ENCODE measurements at regions not wholly inside any gene's neighbourhood (a gene's known extent, or its start where the extent isn't known, plus 50 kb on each side); places are given as distances from the start of the nearest gene placed in this dataset.
"Not testable (repeated sequence)": the region's sequence is repeated elsewhere in the genome, so short reads cannot be mapped to it uniquely, and the experiment has no call there.

DNA sequence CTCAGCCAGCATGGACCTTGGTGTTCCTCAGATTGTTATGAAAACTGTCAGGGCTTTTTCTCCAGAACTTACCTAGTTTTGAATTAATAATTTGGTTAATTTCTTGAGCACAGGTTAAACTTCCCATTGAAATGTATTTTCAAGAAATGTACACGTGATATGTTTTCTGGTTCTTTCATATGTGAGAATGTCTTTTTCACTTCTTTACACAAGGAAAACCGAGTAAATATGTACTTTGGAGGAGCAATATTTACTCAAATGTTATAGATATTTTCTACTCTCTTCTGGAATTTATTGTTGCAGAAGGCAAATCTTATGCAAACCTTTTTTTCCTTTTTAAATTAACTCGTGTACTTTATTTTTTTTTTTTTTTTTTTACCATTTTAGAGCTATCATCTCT is 134.3 kb downstream of the AHR start:
- no peak overlapping the region for H3K27ac ChIP-seq
- H3K36me3 ChIP-seq (replicated peaks) = no peaks in the 10 kb centered on the region
- in situ Hi-C loops (cut with HindIII; ENCODE audit: low pct_ligation_motif_present, low sequenced_read_pairs) = no loop called here
- TF ChIP-seq, protein P1, sequence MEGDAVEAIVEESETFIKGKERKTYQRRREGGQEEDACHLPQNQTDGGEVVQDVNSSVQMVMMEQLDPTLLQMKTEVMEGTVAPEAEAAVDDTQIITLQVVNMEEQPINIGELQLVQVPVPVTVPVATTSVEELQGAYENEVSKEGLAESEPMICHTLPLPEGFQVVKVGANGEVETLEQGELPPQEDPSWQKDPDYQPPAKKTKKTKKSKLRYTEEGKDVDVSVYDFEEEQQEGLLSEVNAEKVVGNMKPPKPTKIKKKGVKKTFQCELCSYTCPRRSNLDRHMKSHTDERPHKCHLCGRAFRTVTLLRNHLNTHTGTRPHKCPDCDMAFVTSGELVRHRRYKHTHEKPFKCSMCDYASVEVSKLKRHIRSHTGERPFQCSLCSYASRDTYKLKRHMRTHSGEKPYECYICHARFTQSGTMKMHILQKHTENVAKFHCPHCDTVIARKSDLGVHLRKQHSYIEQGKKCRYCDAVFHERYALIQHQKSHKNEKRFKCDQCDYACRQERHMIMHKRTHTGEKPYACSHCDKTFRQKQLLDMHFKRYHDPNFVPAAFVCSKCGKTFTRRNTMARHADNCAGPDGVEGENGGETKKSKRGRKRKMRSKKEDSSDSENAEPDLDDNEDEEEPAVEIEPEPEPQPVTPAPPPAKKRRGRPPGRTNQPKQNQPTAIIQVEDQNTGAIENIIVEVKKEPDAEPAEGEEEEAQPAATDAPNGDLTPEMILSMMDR (IDR thresholded peaks at IDR 0.05; ENCODE audit: low read depth, low read length, missing control alignments) = no peak
- H3K4me3 ChIP-seq (ENCODE audit: low read depth, low read length) = no peak overlapping the region
- DNase-seq = no peak
- H3K27me3 ChIP-seq (replicated peaks) = no peaks in the 10 kb centered on the region

DNA sequence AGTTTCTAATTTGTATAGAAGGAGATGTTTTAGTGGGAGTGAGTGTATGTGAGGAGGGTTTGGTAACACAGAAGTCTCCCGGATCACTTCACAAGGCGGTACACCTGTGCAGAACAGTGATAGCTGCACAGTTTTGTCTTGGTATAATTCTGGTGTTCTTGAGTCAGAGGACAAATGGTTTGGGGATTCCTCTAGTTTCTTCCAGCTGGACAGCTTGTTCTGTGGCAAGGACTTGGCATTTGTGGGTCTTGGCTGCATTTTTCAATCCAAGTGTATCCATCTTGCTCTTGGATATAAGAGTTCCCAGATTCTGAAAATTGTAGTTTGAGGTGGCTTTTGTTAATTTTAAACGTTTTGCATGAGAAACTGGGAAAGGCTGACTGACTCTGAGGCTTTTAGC is 135.7 kb downstream of the AHR start:
- in situ Hi-C loops (cut with HindIII; ENCODE audit: low pct_ligation_motif_present, low sequenced_read_pairs) = no loop called here
- TF ChIP-seq, protein P1 (IDR thresholded peaks at IDR 0.05; ENCODE audit: low read depth, low read length, missing control alignments) = no peak
- Histone ChIP-seq H3K27me3 (replicated peaks) (no peaks in the 10 kb centered on the region), H3K36me3 (replicated peaks) (no peaks in the 10 kb centered on the region), H3K4me3 (ENCODE audit: low read depth, low read length) (no peak overlapping the region), H3K27ac (no peak overlapping the region)
- no peak for DNase-seq

GRCh38 chr7:17434841-17435692 is 136.6 kb downstream of the AHR start:
- TF ChIP-seq, protein P1 (IDR thresholded peaks at IDR 0.05; ENCODE audit: low read depth, low read length, missing control alignments) = no peak
- Histone ChIP-seq H3K4me3 (ENCODE audit: low read depth, low read length) (no peak overlapping the region), H3K27ac (no peak overlapping the region), H3K36me3 (replicated peaks) (no peaks in the 10 kb centered on the region), H3K27me3 (replicated peaks) (no peaks in the 10 kb centered on the region)
- DNase-seq = no peak
- in situ Hi-C loops (cut with HindIII; ENCODE audit: low pct_ligation_motif_present, low sequenced_read_pairs) = no loop called here

DNA sequence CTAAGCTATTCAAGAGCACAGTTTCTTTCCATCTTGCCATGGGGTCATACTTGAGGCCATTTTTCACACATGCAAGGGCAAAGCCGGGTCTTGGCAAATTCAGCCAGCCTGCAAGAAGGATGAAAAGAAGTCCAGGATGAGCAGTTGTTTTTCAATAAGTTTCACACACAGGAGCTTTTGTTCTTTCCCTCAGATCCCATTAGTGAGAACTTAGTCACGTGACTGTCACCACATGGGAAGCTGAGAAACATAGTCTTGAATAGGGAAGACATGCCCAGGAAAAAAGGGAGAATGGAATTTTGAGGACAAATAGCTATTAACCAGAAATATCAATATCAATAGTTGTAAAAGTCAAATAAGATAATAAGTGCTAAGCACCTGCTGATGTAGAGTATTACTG is 137.7 kb downstream of the AHR start:
- in situ Hi-C loops (cut with HindIII; ENCODE audit: low pct_ligation_motif_present, low sequenced_read_pairs) = no loop called here
- H3K27ac ChIP-seq = no peak overlapping the region
- TF ChIP-seq, protein P1 (IDR thresholded peaks at IDR 0.05; ENCODE audit: low read depth, low read length, missing control alignments) = no peak

GRCh38 chr7:17437586-17437985 is 139.1 kb downstream of the AHR start:
- no peaks in the 10 kb centered on the region for H3K36me3 ChIP-seq (replicated peaks)
- in situ Hi-C loops (cut with HindIII; ENCODE audit: low pct_ligation_motif_present, low sequenced_read_pairs) = no loop called here
- no peak for DNase-seq
- no peak overlapping the region for H3K4me3 ChIP-seq (ENCODE audit: low read depth, low read length)
- no peak overlapping the region for H3K27ac ChIP-seq
- H3K27me3 ChIP-seq (replicated peaks) = no peaks in the 10 kb centered on the region
- TF ChIP-seq, protein P1 (IDR thresholded peaks at IDR 0.05; ENCODE audit: low read depth, low read length, missing control alignments) = no peak

More for the DNA sequence above, 137.7 kb downstream of the AHR start:
- H3K4me3 ChIP-seq (ENCODE audit: low read depth, low read length) = no peak overlapping the region
- no peaks in the 10 kb centered on the region for H3K36me3 ChIP-seq (replicated peaks)
- no peaks in the 10 kb centered on the region for H3K27me3 ChIP-seq (replicated peaks)
- no peak for DNase-seq

DNA sequence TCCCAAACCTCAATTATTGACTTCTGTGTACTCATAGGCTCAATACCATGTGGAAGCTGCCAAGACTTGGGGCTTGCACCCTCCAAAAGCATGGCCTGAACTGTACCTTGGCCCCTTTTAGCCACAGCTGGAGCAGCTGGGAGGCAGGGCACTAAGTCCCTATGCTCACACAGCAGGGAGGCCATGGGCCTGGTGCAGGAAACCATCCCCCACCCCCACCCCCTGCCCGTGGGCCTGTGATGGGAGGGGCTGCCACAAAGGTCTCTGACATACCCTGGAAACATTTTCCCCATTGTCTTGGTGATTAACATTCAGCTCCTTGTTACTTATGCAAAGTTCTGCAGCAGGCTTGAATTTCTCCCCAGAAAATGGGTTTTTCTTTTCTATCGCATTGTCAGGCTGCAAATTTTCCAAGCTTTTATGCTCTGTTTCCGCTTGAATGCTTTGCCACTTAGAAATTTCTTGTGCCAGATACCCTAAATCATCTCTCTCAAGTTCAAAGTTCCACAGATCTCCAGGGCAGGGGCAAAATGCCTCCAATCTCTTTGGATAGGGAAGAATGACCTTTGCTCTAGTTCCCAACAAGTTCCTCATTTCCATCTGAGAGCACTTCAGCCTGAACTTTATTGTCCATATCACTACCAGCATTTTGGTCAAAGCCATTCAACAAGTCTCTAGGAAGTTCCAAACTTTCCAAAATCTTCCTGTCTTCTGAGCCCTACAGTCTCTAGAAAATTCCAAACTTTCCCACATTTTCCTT is 141.8 kb downstream of the AHR start:
- H3K36me3 ChIP-seq (replicated peaks); H3K4me3 ChIP-seq (ENCODE audit: low read depth, low read length); H3K27me3 ChIP-seq (replicated peaks); DNase-seq; in situ Hi-C loops (cut with HindIII; ENCODE audit: low pct_ligation_motif_present, low sequenced_read_pairs); H3K27ac ChIP-seq: not testable (repeated sequence)

All from brain microvascular endothelial cell (primary cell).